HG02588 (cell line): ENCODE measurements at regions not wholly inside any gene's neighbourhood (a gene's known extent, or its start where the extent isn't known, plus 50 kb on each side); places are given as distances from the start of the nearest gene placed in this dataset.

ENCODE experiments used
- ATAC-seq: cut with Tn5 transposase; IDR thresholded peaks from one replicate; pipeline ENCODE4 v1.9.1; 2021; ENCODE audit warnings: mild to moderate bottlenecking, moderate library complexity; ENCODE audit not compliant: unreplicated experiment

GRCh38 chr5:114665551-114665950 lies 303.7 kb downstream of the KCNN2 start:
- no peak for ATAC-seq

- no peak for ATAC-seq
Measured at GRCh38 chr5:114660791-114661190, 298.9 kb downstream of the KCNN2 start.

GRCh38 chr5:114658194-114658593 lies 296.3 kb downstream of the KCNN2 start:
- ATAC-seq = no peak

GRCh38 chr5:114657342-114658130 lies 295.7 kb downstream of the KCNN2 start:
- no peak for ATAC-seq

- no peak for ATAC-seq
Measured at GRCh38 chr5:114649878-114650277, 288.0 kb downstream of the KCNN2 start.

GRCh38 chr5:114648940-114649339 lies 287.1 kb downstream of the KCNN2 start:
- ATAC-seq = no peak

GRCh38 chr5:114644576-114644975 lies 282.7 kb downstream of the KCNN2 start:
- no peak for ATAC-seq

- no peak for ATAC-seq
Measured at GRCh38 chr5:114636271-114636670, 274.4 kb downstream of the KCNN2 start.

- no peak for ATAC-seq
Measured at GRCh38 chr5:114634967-114635901, 273.4 kb downstream of the KCNN2 start.

- ATAC-seq = no peak
Measured at GRCh38 chr5:114634517-114634916, 272.6 kb downstream of the KCNN2 start.

- no peak for ATAC-seq
Measured at GRCh38 chr5:114612406-114612805, 250.5 kb downstream of the KCNN2 start.

GRCh38 chr5:114581136-114581535 lies 219.3 kb downstream of the KCNN2 start:
- no peak for ATAC-seq

- no peak for ATAC-seq
Measured at GRCh38 chr5:114565871-114566270, 204.0 kb downstream of the KCNN2 start.

- ATAC-seq = no peak
Measured at GRCh38 chr5:114565139-114565538, 203.3 kb downstream of the KCNN2 start.

- no peak for ATAC-seq
Measured at GRCh38 chr5:114561415-114561814, 199.5 kb downstream of the KCNN2 start.
